CD1c-positive myeloid dendritic cell (primary cell): ENCODE measurements at regions not wholly inside any gene's neighbourhood (a gene's known extent, or its start where the extent isn't known, plus 50 kb on each side); places are given as distances from the start of the nearest gene placed in this dataset.

Experiments
- DNase-seq: peaks from one replicate; pipeline ENCODE4 v3.0.0-alpha.2; 2016; ENCODE audit errors: extremely low spot score

GRCh38 chr1:163744301-163744887 is 422.6 kb downstream of the NUF2 start:
- DNase-seq = no peak

GRCh38 chr1:163745204-163745603 is 423.4 kb downstream of the NUF2 start:
- DNase-seq = no peak

GRCh38 chr1:163747261-163747660 is 425.5 kb downstream of the NUF2 start:
- no peak for DNase-seq

- no peak for DNase-seq
Observed at GRCh38 chr1:163747855-163748254, 426.1 kb downstream of the NUF2 start.

- no peak for DNase-seq
Observed at GRCh38 chr1:163758977-163759670, 437.4 kb downstream of the NUF2 start.

GRCh38 chr1:163761898-163762297 is 440.1 kb downstream of the NUF2 start:
- no peak for DNase-seq

GRCh38 chr1:163766257-163766918 is 444.6 kb downstream of the NUF2 start:
- no peak for DNase-seq

GRCh38 chr1:163768576-163768975 is 446.8 kb downstream of the NUF2 start:
- DNase-seq = no peak

- DNase-seq = no peak
Observed at GRCh38 chr1:163770265-163770664, 448.5 kb downstream of the NUF2 start.

GRCh38 chr1:163771637-163772036 is 449.9 kb downstream of the NUF2 start:
- no peak for DNase-seq

GRCh38 chr1:163772246-163772645 is 450.5 kb downstream of the NUF2 start:
- DNase-seq = no peak

GRCh38 chr1:163773396-163773795 is 451.6 kb downstream of the NUF2 start:
- no peak for DNase-seq

GRCh38 chr1:163774401-163774945 is 452.7 kb downstream of the NUF2 start:
- no peak for DNase-seq

- no peak for DNase-seq
Observed at GRCh38 chr1:163774978-163775620, 453.3 kb downstream of the NUF2 start.

- DNase-seq = no peak
Observed at GRCh38 chr1:163777205-163777604, 455.5 kb downstream of the NUF2 start.

GRCh38 chr1:163781146-163781545 is 459.4 kb downstream of the NUF2 start:
- no peak for DNase-seq

GRCh38 chr1:163785868-163786405 is 464.2 kb downstream of the NUF2 start:
- no peak for DNase-seq

GRCh38 chr1:163789911-163790310 is 468.2 kb downstream of the NUF2 start:
- no peak for DNase-seq

GRCh38 chr1:163794551-163794950 is 472.8 kb downstream of the NUF2 start:
- no peak for DNase-seq

GRCh38 chr1:163796394-163796821 is 474.7 kb downstream of the NUF2 start:
- no peak for DNase-seq

GRCh38 chr1:163797816-163798215 is 476.1 kb downstream of the NUF2 start:
- no peak for DNase-seq

- no peak for DNase-seq
Observed at GRCh38 chr1:163799190-163799805, 477.5 kb downstream of the NUF2 start.
